ENCODE measurements at regions not wholly inside any gene's neighbourhood (a gene's known extent, or its start where the extent isn't known, plus 50 kb on each side); places are given as distances from the start of the nearest gene placed in this dataset.
A peak's percentile ranks its signal among the peaks of the same experiment; 100 is the strongest.

DNA sequence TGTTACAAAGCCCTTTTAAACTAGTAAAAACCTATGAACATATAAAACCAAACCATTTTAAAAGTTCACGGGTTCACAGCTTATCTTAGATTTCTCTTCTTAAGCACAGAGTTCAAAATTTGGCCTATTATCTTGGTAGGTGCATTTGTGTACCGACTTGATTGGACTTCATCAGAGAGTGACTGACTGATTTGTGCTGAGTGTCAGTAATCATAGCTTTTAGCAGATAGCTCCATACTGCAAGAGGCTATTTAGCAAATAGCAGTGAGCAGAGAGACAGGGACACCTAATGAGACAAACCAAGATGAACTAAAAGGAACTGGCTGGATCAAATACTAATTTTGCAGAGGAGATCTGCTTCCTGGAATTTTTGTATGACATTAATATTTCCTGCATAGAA, 274.5 kb downstream of the PRR16 start:
- DNase-seq (ENCODE audit: low spot score): no peak

DNA sequence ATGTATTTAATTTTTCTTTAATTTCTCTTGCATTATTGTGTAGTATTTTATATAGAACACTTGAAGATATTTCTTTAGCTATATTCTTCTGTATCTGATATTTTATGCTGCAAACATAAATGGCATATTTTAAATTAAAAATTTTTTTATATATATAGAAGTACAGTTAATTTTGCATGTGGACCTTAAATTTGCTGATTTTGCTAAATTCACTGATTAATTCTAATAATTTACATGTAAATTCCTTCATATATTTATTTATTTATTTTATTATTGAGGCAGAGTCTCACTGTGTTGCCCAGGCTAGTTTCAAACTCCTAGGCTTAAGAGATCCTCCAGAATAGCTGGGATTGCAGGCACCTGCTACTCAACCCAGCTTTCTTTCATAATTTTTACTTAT, 276.9 kb downstream of the PRR16 start:
- DNase-seq (ENCODE audit: low spot score): no peak

DNA sequence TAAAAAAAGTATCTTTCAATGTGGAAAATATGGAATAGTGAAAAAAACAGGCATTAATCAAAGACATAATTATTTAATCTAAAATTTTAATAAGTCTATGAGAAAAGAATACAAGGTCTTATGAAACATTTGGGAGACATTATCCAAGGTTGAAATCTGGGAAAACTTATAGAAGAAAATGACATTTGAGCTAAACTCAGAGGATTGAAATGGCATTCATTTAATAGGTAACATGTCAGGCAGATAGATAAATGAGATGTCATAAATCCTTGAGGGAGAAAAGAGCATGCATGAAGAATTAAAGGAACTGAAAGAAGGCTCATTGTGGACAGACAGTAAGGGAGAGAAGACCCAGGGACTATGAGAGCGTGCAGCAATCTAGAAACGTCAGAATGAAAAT, 284.4 kb downstream of the PRR16 start:
- no peak for DNase-seq (ENCODE audit: low spot score)

DNA sequence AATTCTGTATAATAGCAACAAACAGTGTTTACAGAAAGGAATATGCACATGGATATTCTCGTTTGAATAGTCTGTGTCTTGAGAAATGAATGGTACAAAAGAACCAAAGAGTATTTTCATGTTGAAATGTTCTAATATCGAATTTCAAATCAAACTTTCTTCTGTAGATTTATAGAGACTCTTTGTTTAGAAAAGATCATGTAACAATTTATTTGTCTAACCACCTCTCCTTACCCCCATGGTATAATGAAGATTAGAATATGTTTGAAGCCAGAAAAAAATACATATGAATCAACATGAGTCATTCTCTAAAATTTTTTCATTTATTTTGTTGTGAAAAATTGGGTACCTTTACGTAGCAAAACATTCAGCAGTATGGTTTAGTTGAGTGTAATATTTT, 285.6 kb downstream of the PRR16 start:
- DNase-seq (ENCODE audit: low spot score): no peak

DNA sequence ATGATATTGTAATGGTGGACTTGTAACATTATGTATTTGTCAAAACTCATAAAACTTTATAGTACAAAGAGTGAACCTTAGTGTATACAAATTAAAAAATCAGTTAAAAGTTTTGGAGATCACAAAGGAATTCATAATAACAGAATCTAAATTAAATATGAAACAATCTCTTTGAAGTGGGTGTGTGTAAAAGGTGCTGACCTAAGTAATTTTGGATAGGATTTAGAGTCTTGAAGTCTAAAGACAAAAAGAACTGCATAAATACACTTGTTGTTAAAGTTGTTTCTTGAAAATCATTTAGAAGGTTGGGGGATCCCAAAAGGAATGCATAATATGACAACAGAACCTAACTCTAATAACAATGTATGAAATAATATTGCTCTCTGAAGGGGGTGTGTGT, 295.5 kb downstream of the PRR16 start:
- no peak for DNase-seq (ENCODE audit: low spot score)

DNA sequence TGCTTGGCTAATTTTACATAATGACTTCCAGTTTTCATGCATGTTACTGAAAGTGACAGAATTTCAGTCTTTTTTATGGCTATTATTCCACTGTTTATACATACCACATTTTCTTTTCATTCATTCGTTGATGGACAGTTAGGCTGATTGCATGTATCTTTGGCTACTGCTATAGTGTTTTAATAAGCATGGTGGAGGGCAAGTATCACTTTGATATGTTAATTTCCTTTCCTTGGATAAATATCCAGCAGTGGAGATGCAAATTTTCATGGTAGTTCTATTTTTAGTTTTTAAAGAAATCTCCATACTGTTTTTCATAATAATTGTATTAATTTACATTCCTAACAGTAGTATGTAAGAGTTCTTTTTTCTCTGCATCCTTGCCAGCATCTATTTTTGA, 297.9 kb downstream of the PRR16 start:
- DNase-seq (ENCODE audit: low spot score): no peak

DNA sequence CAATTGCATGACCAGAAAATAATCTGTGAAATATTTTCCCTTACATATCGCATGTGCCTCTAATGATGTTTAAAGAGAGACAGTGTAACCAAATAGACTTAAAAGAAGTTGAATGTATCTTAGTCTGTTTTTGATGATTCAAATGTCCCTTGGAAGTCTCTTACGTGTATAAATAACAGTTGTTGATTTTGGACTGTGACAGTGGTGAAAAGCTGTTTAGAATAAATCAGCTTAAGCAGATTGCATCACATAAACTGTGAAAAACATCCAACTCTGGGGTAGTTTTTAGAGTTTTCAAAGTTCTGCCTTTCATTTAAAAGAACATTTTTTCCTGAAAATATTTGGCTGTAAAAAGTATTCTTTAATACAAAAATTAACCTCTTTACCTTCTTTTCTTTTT, 301.1 kb downstream of the PRR16 start:
- no peak for DNase-seq (ENCODE audit: low spot score)

DNA sequence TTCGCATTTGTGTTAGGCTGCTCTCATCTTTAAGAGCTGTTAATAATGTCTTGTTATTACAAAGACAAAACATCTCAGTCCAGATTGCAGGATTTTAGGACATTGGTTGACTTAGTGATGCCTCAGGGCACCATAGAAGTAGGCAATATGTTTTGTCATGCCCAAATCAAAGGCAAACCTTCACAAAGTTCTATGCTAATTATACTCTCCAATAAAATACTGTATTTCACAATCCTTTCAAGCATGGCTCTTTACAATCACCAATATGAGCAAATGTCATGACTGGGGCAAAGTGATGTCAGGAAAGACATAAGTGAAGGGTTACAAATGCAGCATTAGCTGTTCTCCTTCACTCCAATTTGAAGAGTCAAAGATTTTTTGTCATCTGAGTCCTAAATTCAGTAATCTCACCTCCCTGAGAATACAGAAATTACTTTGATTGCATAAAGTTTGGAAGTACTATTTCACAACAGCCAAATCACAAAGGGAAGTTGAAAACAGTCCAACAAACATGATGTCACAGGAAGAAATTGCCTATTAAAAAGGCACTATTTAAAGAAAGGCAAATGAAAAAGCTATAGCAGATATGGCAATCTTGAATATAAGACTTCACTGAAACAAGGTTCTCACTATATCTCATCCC, 303.2 kb downstream of the PRR16 start:
- no peak for DNase-seq (ENCODE audit: low spot score)

DNA sequence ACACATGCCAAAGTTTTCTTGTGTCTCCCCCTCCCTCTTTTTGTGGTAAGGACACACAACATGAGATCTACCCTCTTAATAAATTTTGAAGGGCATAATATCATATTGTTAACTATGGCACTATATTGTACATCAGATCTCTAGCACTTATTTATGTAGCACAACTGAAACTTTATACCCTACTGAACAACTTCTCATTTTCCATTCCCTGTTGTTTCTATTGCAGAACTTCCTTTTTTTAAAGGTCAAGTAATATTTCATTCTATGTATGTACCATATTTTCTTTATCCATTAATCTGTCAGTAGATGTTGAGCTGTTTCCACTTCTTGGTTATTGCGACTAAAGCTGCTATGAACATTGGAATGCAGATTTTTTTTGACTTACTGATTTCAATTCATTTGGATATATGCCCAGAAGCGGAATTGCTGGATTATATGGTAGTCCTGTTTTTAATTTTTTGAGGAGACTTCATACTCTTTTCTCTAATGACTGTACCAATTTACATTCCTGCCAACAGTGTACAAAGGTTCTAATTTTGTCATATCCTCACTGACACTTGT, 305.3 kb downstream of the PRR16 start:
- no peak for DNase-seq (ENCODE audit: low spot score)

DNA sequence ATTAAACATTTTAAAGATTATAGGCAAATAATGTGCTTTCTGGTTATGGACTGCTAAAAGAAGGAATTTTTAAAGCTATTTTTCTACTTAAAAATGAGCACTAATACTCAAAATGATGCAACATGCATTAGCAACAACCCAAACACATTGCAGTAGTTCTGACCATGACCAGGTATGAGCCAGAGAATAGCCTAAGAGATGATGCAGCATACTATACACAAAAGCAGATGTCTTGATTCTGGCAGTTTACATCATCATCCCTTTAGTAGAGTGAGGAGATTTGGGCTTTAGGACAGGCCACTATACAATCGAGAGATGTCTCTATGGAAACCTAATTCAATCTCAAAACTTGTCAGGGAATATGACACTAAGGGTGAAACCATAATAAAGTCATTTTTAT, 307.1 kb downstream of the PRR16 start:
- DNase-seq (ENCODE audit: low spot score): no peak

DNA sequence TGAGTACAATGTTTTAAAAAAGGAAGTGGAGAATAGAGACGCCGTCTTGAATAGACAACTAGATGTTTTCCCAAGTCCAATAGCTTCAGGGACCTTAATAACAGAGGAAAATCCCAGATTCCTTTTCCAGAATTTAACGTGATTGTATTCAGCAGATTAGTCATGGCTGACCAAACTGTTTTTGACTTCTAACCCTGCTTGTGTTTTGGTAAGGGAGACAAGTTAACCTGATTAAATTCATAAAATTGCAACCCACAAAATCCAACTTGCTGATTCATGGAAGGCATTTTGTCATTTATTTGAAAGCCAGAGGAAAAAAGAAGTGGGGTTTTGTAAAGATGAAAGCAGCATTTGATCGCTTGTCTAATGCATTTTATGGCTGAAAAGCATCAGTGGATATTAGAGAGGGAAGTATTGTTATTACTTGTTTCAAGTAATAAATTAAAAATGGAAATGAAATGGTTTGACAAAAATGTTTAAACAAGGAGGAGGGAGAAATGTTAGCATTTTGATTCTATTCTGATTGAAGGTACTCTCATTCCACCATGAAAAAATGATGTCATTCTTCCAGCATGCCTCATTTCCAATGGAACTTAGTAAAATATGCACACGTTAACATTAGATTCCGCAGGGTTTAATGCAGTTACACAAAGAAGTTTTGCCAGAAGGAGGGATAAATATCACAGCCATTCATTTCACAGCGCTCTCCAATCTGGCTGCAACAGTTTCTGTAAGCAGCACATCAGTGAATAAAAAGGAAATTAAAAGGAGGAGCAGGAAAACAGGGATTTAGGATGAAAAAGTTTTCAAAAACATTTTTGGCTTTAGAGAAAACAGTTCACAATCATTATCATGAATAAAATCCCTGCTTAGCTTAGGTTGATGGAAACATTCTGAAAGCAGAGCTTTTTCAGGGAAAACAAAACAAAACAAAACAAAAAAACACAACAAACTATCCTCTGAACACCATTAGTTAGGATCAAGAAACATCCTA, 314.7 kb downstream of the PRR16 start:
- no peak for DNase-seq (ENCODE audit: low spot score)

DNA sequence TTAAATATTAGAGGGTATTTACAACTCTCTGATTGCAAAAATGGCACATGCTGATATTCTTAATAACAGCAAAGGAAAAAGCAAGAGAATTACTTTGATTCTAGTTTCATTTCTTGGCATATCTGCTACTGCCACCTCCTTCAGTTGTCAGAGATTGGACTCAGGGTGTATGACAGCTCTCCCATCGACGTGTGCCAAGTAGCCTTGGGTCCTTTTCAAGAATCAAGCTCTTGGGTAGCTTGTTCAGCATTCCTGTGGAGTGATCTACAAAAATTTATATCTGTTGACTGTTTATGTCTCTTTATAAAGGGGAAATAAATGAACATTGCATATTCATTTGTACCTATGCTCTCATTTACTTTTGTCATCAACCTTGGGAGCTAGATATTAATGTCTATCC, 315.6 kb downstream of the PRR16 start:
- no peak for DNase-seq (ENCODE audit: low spot score)

DNA sequence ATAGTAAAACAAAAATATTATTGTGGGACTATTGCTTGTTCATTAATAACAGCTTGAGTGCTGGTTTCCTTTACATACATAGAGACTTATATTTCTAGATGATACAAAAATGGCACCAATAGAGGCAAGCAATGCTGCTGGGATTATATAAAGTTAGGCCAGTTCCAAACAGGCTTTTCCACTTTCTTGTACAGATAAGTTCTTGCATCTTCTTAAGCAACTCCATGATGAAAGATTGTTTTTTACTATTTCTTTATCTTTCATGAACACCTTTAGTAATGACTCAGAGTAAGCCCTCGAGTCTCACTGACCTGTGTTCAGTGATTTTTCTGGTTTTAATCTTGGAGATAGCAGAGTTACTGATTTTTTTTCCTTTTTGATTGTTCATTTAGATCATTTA, 324.4 kb downstream of the PRR16 start:
- no peak for DNase-seq (ENCODE audit: low spot score)

DNA sequence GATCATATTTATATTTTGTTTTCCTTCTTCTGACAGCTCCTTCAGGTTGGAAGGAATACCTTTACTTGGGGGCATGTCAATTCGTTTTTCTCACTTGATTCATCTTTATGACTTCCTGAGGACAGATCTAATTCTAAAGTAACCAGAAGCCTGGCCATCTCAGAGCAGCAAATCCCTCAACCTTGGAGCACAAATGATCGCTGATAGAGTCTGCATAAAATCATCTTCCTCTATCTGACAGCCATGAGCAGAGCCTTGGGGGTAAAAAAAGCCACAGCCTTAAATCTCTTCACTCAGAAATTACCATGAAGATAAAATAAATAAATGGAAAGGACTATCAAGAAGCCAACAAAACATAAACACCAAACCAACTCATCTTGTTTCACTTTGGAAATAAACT, 325.8 kb downstream of the PRR16 start:
- DNase-seq (ENCODE audit: low spot score): no peak

DNA sequence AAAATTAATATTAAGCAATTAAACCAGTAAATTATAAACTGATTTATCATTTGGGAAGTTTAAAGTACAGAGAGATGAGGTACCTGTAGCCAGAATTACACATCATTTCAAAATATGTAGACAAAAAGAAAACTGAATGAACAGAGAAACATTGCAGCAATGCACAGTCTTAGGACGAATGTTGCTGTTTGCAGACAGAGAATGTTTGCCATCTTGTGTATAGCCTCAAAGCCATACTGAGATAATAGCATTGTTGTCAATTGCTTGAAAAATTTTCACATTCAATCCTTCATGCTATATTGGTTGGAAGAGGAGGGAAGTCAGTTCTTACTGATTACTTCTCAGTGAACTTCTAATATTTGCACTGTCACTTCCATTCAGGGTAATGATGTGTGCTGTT, 326.2 kb downstream of the PRR16 start:
- no peak for DNase-seq (ENCODE audit: low spot score)

DNA sequence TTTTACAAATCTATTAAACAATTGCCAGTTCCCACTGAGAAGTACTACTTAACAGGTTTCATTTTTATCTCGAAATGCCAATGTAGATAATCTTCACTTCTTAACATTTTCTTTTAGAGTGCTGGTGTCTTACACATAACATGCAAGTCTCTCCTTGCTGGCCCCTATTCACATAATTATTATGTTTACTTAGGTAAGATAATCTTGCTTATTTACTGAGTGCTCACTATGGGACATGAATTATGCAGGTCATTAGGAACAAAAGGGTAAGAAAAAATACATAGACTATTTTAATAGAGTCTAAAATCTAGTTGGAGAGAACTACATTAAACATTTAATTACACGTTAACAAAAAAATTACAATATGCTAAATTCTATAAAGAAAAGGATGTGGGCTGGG, 328.4 kb downstream of the PRR16 start:
- no peak for DNase-seq (ENCODE audit: low spot score)

DNA sequence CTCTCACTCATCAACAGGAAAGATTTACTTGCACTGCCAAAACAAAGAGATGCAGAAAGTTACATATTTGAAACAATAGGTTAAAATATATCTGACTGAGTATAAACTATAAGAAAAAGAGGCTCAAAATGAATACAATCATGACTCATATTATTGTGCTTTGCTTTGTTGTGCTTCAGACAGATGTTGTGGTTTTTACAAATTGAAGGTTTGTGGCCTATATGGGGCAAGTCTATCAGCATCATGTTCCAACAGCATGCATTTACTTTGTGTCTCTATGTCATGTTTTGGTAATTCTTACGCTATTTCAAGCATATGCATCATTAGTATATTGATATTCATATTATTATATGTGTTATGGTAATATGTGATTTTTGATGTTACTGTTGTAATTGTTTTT, 330.0 kb downstream of the PRR16 start:
- DNase-seq (ENCODE audit: low spot score): no peak

DNA sequence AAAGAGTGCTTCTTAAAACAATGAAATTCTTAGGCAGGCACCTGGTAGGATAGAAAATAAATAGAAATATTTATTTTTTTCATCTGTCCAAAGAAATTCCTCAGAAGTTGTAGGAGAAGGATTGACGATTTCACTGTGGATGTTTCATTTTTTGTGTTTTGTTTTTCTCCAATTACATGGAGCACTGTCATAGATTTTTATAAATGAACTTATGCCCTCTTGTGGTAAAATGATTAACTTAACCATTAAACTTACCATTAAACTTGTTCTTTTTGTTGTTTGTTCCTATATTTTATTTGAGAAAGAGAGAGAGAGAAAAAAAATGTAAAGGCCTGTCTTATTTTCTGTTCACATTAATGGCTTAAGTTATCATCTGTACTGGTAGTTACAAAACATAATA, 339.2 kb downstream of the PRR16 start:
- peak; percentile 50 for DNase-seq (ENCODE audit: low spot score)

DNA sequence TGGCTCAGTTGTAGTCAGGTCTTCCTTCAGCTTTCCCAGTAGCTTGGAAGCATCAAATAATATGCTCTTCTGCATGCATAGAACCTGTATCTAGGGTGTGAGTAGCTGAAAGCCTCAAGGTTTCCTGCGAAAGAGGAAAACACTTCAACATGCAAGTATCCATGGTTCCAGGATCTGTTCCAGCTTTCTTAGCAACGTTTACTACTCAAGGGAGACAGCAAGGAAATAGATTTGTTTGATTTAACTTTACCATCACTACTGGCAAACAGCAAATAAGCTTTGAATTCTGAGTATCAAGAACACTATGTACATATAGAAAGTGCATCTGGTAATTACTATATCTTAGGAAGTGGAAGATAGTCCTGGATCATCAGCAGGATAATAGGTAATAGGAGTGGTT, 341.0 kb downstream of the PRR16 start:
- no peak for DNase-seq (ENCODE audit: low spot score)

DNA sequence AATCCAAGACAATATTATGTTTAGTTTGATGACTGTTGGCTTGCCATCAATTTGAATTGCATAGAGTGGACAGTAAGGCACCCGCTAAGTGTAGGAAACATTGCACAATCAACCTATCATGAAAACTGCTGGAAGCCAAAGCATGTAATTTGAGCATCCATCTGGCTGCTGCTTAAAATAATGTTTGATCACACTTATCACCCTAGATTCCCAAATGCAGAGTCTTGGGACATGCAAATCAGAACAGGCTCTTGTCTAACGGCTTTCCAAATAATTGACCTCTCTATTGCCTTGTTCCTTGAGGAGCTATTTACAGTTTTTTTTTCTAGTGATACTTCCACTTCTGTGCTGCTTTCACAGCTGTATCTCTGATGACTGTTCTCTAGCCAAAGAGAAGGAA, 342.1 kb downstream of the PRR16 start:
- DNase-seq (ENCODE audit: low spot score): no peak

DNA sequence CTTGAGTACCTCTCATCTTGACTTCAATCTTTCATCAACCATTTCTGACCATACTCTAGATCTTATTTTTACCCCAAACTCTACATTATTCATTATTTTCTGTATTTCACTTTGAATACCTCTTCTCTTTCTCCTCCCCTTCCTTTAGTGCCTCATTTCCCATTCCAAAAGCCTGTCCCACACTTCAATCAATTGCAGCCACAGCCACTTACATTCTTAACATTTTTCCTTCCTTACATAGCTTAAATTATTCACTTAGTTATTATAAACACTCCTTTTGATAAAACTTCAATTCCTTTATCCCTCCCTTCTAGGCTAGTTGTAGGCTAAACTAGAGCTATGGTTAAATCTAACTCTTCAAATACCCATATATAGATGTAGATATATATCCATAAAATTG, 344.0 kb downstream of the PRR16 start:
- DNase-seq (ENCODE audit: low spot score): no peak

DNA sequence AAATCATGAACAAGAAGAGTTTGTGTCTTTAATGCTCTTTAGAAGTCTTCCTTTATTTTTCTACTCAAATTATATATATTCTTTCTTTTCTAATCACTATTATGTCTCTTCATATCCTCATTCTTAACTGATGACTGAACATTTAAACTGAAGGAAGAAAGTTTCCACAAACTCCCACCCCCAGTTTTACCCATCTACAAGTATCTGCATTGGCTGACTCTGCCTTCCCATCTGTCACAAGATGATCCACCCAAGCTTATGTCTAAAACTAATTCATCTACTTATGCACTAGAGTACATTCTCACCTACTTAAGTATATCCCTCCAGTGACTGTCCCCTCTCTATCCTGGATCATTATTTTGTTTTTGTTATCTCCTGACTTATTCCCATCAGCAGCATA, 344.5 kb downstream of the PRR16 start:
- no peak for DNase-seq (ENCODE audit: low spot score)

DNA sequence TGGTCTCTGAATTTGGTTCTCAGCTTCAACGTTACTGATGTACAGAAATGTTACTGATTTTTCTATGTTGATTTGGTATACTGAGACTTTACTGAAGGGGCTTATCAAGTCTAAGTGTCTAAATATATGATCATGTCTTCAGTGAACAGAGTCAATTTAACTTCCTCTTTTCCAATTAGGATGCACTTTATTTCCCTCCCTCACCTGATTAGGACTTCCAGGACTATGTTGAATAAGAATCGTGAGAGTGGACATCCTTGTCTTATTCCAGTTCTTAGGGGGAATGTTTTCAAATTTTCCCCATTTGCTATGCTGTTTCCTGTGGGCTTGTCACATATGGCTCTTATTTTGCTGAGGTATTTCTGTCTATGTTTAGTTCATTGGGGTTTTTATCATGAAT, 349.5 kb downstream of the PRR16 start:
- no peak for DNase-seq (ENCODE audit: low spot score)
